Activated naive CD4-positive, alpha-beta T cell (primary cell): ENCODE measurements at regions not wholly inside any gene's neighbourhood (a gene's known extent, or its start where the extent isn't known, plus 50 kb on each side); places are given as distances from the start of the nearest gene placed in this dataset.

Source experiments
- DNase-seq, 4 experiments: peaks; one replicate each; lab custom pipeline; 2025; lab: John Stamatoyannopoulos, UW

- no peak for DNase-seq
Measured at GRCh38 chr2:60400462-60401246, 152.8 kb downstream of the BCL11A start.

- DNase-seq: no peak
Measured at GRCh38 chr2:60394463-60394862, 159.0 kb downstream of the BCL11A start.

GRCh38 chr2:60391649-60392375 is 161.6 kb downstream of the BCL11A start:
- DNase-seq: no peak

DNA sequence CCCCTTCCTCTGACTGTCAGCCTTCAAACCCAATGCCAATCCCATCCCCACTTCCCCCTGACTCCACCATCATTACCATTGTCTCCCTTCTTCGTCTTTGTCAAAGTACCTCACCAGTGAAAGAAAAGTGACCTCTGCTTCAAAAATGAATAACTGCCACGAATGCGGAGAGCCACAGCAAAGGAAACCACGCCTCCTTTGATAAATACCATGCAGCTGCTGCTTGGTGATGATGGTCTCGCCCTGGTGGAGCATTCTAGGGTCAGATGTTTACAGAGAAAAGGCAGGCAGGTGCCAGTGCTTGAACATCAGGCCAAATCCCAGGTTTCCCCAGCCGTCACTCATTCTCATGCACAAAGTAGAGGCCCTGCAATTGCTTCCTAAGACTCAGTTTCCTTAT is 162.2 kb downstream of the BCL11A start:
- no peak for DNase-seq

GRCh38 chr2:60386436-60386835 is 167.0 kb downstream of the BCL11A start:
- no peak for DNase-seq

DNA sequence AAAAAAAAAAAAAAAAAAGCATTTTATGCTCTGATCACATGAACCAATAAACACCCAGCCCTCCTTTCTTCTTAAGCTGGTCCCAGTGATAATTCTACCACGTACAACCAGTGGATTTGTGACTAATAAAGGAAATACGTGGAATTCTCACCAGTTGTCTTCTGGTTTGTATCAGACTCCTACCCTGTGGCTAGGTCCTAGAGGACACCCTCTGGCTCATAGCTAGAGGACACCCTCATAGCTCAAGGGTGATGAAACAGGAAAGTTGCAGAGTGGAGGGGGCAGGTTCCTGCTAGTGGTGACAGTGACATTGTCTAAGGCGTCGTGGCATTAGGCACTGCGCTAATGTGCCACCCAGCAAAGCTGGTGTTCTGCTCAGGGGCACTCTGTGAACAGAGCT is 167.8 kb downstream of the BCL11A start:
- DNase-seq: no peak

- no peak for DNase-seq
Measured at GRCh38 chr2:60383401-60384143, 169.9 kb downstream of the BCL11A start.

DNA sequence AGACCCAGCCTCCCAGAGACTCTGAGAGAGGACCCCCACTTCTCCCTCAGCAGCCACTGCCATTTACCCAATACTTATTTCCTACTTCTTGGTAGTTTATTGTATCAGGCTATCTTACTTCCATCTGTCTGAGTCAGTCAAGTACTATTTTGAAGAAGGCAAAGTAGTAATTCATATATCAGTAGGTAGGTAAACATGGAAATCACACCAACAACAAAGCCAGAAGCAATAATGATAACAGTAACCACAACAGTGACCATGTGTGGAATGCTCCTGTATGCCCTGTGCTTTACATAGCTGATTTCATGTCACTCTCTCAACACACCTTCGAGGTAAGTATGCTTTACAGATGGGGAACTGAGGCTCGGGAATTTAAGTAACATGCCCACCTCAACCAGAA is 173.0 kb downstream of the BCL11A start:
- DNase-seq: no peak

- no peak for DNase-seq
Measured at GRCh38 chr2:60379684-60380083, 173.8 kb downstream of the BCL11A start.

GRCh38 chr2:60379216-60379615 is 174.2 kb downstream of the BCL11A start:
- DNase-seq: no peak

GRCh38 chr2:60377825-60378224 is 175.6 kb downstream of the BCL11A start:
- DNase-seq: no peak

DNA sequence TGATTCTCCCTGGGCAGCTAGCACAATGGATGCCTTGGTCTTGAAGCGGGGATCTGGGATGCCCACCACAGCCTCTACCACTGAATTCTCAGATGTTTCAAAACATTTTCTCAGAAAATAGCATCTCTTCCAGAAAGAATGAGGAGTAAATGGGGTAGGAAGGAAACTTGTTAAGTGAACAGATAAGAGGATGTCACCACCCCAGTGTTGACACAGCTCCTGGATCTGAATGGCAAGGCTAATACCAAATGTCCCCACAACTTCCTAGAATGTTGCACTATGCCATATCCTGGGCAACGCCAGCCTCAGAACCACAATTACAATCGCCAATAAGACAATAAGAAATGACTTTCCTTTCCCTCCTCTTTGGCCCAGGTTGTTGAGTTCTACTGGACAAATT is 177.2 kb downstream of the BCL11A start:
- DNase-seq: no peak

- DNase-seq: no peak
Measured at GRCh38 chr2:60371681-60372080, 181.8 kb downstream of the BCL11A start.

DNA sequence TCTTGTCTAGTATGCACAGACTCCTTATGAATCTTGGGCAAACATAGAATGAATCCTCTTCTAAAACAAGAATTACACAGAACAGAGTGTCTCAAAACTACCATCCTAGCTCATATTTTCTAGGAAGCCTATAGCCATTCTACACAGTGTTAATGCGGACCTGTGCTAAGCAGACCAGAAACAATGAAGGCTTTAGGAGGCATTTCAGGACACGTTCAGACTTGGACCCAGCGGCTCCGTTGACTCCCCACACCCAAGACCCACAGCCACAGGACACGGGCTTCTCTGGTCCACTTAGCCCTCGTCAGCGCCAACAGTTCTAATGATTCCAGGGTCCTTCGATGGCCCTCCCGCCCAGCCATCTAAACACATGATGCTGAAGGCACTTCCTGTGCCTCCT is 182.2 kb downstream of the BCL11A start:
- no peak for DNase-seq

- DNase-seq: no peak
Measured at GRCh38 chr2:60370814-60371213, 182.6 kb downstream of the BCL11A start.

DNA sequence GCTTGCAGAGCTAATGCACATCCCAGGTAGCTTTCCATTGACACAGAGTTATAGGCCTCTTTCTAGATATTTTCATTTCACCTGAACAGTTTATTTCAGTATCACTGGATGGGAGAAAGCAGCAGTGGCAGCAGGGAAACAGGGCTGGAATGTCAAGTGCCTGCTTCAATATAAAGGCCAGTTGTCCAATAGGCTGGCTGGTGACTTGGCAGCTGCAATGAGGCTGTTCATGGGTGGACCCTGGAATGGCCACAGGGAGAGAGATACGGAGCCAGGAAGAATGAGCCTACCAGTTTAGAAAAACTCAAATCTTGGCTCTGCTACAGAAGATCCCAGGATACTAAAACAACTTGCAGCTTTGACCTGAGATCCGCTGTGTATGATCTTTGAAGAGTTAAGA is 185.0 kb downstream of the BCL11A start:
- DNase-seq: no peak

GRCh38 chr2:60366135-60366712 is 187.2 kb downstream of the BCL11A start:
- DNase-seq: no peak

- DNase-seq: no peak
Measured at GRCh38 chr2:60365556-60365955, 187.9 kb downstream of the BCL11A start.

GRCh38 chr2:60364491-60364890 is 189.0 kb downstream of the BCL11A start:
- DNase-seq: no peak

DNA sequence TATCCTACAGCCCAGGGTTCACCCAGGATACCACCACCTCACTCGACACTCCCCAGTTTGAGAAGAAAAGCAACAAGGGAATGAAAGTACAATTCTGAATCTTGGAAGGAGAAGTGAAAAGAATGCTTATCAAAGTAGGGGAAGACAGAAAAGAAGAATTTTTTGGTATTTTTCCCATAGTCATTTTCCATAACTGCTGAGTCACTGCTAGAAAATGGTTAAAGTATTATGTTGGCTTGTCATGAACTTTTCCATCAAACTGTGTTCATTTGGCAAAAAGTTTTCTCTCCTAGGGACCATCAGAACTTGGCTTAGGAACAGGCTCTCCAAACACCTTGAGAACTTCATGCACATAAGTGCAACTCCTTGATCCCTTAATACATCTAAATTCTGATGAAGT is 192.0 kb downstream of the BCL11A start:
- DNase-seq: no peak

DNA sequence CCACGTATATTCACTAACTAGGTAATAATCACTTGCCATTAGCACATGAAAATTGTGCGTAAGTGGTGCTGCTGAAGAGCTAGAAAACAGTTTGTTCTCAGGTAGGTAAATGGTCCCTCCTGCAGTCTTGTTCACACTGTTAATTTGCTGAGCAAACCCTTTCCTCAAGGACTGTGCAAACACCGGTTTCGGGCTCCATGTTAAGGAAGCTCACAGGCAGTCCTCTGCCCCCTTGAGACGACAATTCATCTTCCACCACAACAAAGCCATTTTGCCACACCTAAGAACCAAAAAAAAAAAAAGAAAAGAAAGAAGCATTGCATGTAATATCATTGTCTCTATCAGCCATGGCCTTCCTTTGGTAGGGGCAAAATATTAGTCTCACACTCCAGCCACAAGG is 193.9 kb downstream of the BCL11A start:
- no peak for DNase-seq

- DNase-seq: no peak
Measured at GRCh38 chr2:60358476-60358875, 195.0 kb downstream of the BCL11A start.

GRCh38 chr2:60357996-60358395 is 195.5 kb downstream of the BCL11A start:
- DNase-seq: no peak
